GM06990 (cell line): ENCODE measurements at regions not wholly inside any gene's neighbourhood (a gene's known extent, or its start where the extent isn't known, plus 50 kb on each side); places are given as distances from the start of the nearest gene placed in this dataset.

Experiments
- DNase-seq: peaks from one replicate; pipeline ENCODE4 v3.0.0-alpha.2; 2011; ENCODE audit not compliant: insufficient read length; ENCODE audit errors: extremely low read depth
- H3K27me3 ChIP-seq: replicated peaks from 2 replicates; pipeline ENCODE4 v1.6.0; 2011; ENCODE audit warnings: low read length; ENCODE audit not compliant: control insufficient read depth, insufficient read depth
- H3K36me3 ChIP-seq: 2 replicates; pipeline ENCODE4 v1.5.1; 2011; ENCODE audit warnings: low read length; ENCODE audit not compliant: control insufficient read depth, insufficient read depth
- H3K4me3 ChIP-seq: replicated peaks from 2 replicates; pipeline ENCODE4 v1.5.1; 2011; ENCODE audit warnings: low read depth, mild to moderate bottlenecking, control low read depth, low read length
- TF ChIP-seq, protein P1 (sequence below): IDR thresholded peaks from 2 replicates; pipeline ENCODE4 v1.5.1; 2011; ENCODE audit warnings: low read length, control low read depth, mild to moderate bottlenecking, inconsistent platforms; ENCODE audit not compliant: insufficient read depth, poor library complexity, severe bottlenecking

GRCh38 chr6:121999456-122000065 is 399.9 kb upstream of the HSF2 start:
- Histone ChIP-seq H3K36me3 (no peaks in the 10 kb centered on the region), H3K27me3 (no peaks in the 10 kb centered on the region), H3K4me3 (no peak overlapping the region)
- TF ChIP-seq, protein P1, sequence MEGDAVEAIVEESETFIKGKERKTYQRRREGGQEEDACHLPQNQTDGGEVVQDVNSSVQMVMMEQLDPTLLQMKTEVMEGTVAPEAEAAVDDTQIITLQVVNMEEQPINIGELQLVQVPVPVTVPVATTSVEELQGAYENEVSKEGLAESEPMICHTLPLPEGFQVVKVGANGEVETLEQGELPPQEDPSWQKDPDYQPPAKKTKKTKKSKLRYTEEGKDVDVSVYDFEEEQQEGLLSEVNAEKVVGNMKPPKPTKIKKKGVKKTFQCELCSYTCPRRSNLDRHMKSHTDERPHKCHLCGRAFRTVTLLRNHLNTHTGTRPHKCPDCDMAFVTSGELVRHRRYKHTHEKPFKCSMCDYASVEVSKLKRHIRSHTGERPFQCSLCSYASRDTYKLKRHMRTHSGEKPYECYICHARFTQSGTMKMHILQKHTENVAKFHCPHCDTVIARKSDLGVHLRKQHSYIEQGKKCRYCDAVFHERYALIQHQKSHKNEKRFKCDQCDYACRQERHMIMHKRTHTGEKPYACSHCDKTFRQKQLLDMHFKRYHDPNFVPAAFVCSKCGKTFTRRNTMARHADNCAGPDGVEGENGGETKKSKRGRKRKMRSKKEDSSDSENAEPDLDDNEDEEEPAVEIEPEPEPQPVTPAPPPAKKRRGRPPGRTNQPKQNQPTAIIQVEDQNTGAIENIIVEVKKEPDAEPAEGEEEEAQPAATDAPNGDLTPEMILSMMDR: no peak
- no peak for DNase-seq

DNA sequence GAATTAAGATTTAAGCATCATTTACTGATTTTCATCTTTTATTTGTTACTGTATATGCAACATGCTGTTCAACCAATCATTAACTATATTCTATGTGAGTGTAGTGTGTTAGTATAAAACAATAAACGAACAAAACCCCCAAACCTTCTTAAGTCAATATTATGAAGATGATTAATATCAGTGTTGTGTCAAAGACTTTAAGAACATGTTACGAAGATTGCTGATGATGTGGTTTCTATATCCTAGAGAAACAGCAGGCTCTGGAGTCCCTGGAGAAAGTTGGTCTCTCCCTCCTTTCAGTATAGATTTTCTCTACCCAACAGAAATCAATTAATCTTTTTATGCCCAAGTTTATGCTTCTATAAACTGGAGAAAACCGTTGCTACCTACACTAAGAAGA is 393.8 kb upstream of the HSF2 start:
- no peaks in the 10 kb centered on the region for H3K27me3 ChIP-seq
- H3K4me3 ChIP-seq: no peak overlapping the region
- TF ChIP-seq, protein P1: no peak
- no peak for DNase-seq
- H3K36me3 ChIP-seq: no peaks in the 10 kb centered on the region

DNA sequence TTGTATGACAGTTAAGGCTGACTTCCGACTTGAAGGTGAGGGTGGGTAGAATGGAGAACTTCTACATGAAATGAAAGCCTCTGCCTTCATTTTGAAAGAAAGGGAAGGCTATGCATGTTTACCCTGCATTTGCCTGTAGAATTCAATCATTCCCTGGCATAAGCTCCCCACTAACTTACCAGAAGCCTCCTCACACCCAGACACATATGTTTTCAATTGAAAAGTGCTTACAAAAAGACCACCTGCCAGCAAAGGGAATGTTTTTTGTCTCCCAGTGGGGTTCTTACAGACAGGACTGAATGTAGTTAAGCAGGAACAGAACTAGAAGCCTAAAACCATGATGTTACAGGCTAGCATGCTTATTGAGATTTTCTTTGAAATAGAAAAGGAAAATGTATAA is 392.1 kb upstream of the HSF2 start:
- H3K36me3 ChIP-seq: no peaks in the 10 kb centered on the region
- H3K27me3 ChIP-seq: no peaks in the 10 kb centered on the region
- H3K4me3 ChIP-seq: no peak overlapping the region
- DNase-seq: no peak
- TF ChIP-seq, protein P1: no peak

GRCh38 chr6:122008101-122008999 is 391.1 kb upstream of the HSF2 start:
- H3K4me3 ChIP-seq: no peak overlapping the region
- H3K27me3 ChIP-seq: no peaks in the 10 kb centered on the region
- no peaks in the 10 kb centered on the region for H3K36me3 ChIP-seq
- TF ChIP-seq, protein P1: no peak
- DNase-seq: no peak

- H3K27me3 ChIP-seq: no peaks in the 10 kb centered on the region
- H3K4me3 ChIP-seq: no peak overlapping the region
- H3K36me3 ChIP-seq: no peaks in the 10 kb centered on the region
- no peak for DNase-seq
- TF ChIP-seq, protein P1: no peak
Measured at GRCh38 chr6:122009000-122009350, 390.5 kb upstream of the HSF2 start.
